ENCODE measurements at regions not wholly inside any gene's neighbourhood (a gene's known extent, or its start where the extent isn't known, plus 50 kb on each side); places are given as distances from the start of the nearest gene placed in this dataset.

DNA sequence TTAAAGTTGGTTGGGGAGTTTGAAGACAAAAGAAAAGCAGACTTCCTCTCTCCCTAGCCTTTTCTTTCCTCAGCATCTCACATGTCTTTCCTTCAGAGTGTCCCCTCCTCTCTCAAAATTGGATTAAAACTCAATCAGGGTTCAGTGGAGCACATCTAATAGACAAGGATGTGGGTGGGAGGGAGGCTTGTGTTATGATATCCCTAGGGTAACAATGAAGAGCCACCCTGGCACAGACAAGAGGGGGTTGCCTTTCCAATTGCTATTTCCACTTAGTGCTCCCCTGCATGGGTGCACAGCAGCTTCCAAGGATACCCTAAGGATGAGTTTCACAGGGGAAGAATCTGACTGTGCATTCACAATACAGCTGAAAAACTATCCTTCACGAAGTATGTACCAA, 585.2 kb upstream of the C9orf72 start:
- TF ChIP-seq CTCF (IDR thresholded peaks at IDR 0.05; ENCODE audit: low read length) (no peak), EZH2 (IDR thresholded peaks at IDR 0.05; ENCODE audit: borderline replicate concordance, low read length) (no peak)
